ENCODE measurements at regions not wholly inside any gene's neighbourhood (a gene's known extent, or its start where the extent isn't known, plus 50 kb on each side); places are given as distances from the start of the nearest gene placed in this dataset.

DNA sequence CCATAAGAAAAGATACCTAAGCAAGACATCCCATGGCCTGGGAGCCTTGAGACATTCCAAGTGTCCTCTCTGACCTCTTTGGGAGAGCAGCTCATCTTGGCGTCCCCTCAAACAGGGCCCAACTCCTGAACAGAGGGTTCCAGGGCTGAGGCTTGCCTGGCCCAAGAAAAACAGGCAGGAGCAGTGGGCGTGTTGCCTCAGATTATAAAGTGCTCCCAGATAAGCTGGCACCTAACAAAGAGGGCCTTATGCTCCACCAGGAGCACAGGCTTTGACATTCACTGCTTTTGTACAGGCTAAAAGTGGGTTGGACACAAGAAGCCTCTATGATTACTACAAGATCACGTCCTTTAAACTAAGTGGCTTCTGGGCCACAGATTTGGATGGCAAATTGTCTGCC, 193.1 kb downstream of the FGFR2 start:
- TF ChIP-seq CTCF (conservative IDR thresholded peaks at IDR 0.05; ENCODE audit: low read length), result no peak
- no peak for TF ChIP-seq EZH2phosphoT487 (IDR thresholded peaks at IDR 0.05; ENCODE audit: borderline replicate concordance)
